Right renal cortex interstitium (tissue), 3 donors: ENCODE measurements at regions not wholly inside any gene's neighbourhood (a gene's known extent, or its start where the extent isn't known, plus 50 kb on each side); places are given as distances from the start of the nearest gene placed in this dataset.
"Not testable (repeated sequence)": the region's sequence is repeated elsewhere in the genome, so short reads cannot be mapped to it uniquely, and the experiment has no call there.

Experiments used
- DNase-seq, 3 donors: peaks; one replicate each; pipeline ENCODE4 v3.0.0-alpha.2; 2013; ENCODE audit warnings: low read depth in 3 of 3, low spot score in 2 of 3

GRCh38 chr5:125981016-125981415 lies 442.2 kb upstream of the GRAMD2B start:
- no peak for DNase-seq

GRCh38 chr5:125987677-125988255 lies 435.4 kb upstream of the GRAMD2B start:
- DNase-seq = no peak

GRCh38 chr5:125992050-125992449 lies 431.2 kb upstream of the GRAMD2B start:
- DNase-seq = no peak

- not testable (repeated sequence) for DNase-seq
Observed at GRCh38 chr5:125999271-126000030, 423.8 kb upstream of the GRAMD2B start.

- no peak for DNase-seq
Observed at GRCh38 chr5:126000507-126000906, 422.7 kb upstream of the GRAMD2B start.

GRCh38 chr5:126002222-126002897 lies 420.8 kb upstream of the GRAMD2B start:
- no peak for DNase-seq

GRCh38 chr5:126003309-126003708 lies 419.9 kb upstream of the GRAMD2B start:
- no peak for DNase-seq

GRCh38 chr5:126004636-126005035 lies 418.6 kb upstream of the GRAMD2B start:
- no peak for DNase-seq

- DNase-seq = no peak
Observed at GRCh38 chr5:126007841-126008240, 415.4 kb upstream of the GRAMD2B start.

- no peak for DNase-seq
Observed at GRCh38 chr5:126009566-126009965, 413.6 kb upstream of the GRAMD2B start.

- DNase-seq = not testable (repeated sequence)
Observed at GRCh38 chr5:126011526-126011925, 411.7 kb upstream of the GRAMD2B start.

- DNase-seq = no peak
Observed at GRCh38 chr5:126014676-126015075, 408.5 kb upstream of the GRAMD2B start.

- DNase-seq = peak in 2 of 3 donors; percentile 39 to 49
Observed at GRCh38 chr5:126015235-126016181, 407.7 kb upstream of the GRAMD2B start.

GRCh38 chr5:126016256-126016655 lies 407.0 kb upstream of the GRAMD2B start:
- no peak for DNase-seq

GRCh38 chr5:126017096-126017495 lies 406.1 kb upstream of the GRAMD2B start:
- no peak for DNase-seq

- DNase-seq = no peak
Observed at GRCh38 chr5:126020770-126021169, 402.4 kb upstream of the GRAMD2B start.

GRCh38 chr5:126023994-126024441 lies 399.2 kb upstream of the GRAMD2B start:
- DNase-seq = no peak

- DNase-seq = no peak
Observed at GRCh38 chr5:126027149-126027548, 396.1 kb upstream of the GRAMD2B start.

- no peak for DNase-seq
Observed at GRCh38 chr5:126027652-126028051, 395.6 kb upstream of the GRAMD2B start.

- no peak for DNase-seq
Observed at GRCh38 chr5:126028336-126028735, 394.9 kb upstream of the GRAMD2B start.

- not testable (repeated sequence) for DNase-seq
Observed at GRCh38 chr5:126029282-126029681, 393.9 kb upstream of the GRAMD2B start.
